ENCODE measurements at regions not wholly inside any gene's neighbourhood (a gene's known extent, or its start where the extent isn't known, plus 50 kb on each side); places are given as distances from the start of the nearest gene placed in this dataset.

DNA sequence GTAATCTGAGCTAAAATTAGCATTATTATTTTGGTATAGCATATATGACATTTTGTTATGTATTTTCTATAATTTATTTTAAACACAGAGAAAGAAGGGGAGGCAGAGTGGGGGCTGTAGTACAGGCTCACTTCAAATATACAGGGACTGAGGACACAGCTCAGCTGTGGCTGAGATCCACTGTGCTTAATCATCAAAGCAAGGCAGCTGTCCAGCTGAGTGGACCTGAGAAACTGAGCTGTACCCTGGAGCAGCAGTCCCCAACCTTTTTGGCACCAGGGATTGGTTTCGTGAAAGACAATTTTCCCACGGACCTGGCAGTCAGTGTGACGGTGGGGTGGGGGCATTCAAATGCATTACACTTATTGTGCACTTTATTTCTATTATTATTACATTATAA is 687.2 kb downstream of the RNF144A start:
- H3K79me2 ChIP-seq (ENCODE audit: low read depth), result no peaks in the 10 kb centered on the region
- no peaks in the 10 kb centered on the region for H4K20me1 ChIP-seq (ENCODE audit: low read depth)
- DNase-seq (ENCODE audit: low spot score), result no peak
- no peak overlapping the region for H2AFZ ChIP-seq (replicated peaks)
- H3F3A ChIP-seq (ENCODE audit: low read depth), result peaks cover 4% of the 10 kb centered on the region
- H3K27me3 Mint-ChIP-seq (ENCODE audit: insufficient read depth, low read depth), result no peaks in the 10 kb centered on the region
- no peak overlapping the region for H3K4me2 ChIP-seq
- H3K9ac ChIP-seq, result no peak overlapping the region
- TF ChIP-seq EZH2phosphoT487 (IDR thresholded peaks at IDR 0.05), result no peak
- TF ChIP-seq, protein P1, sequence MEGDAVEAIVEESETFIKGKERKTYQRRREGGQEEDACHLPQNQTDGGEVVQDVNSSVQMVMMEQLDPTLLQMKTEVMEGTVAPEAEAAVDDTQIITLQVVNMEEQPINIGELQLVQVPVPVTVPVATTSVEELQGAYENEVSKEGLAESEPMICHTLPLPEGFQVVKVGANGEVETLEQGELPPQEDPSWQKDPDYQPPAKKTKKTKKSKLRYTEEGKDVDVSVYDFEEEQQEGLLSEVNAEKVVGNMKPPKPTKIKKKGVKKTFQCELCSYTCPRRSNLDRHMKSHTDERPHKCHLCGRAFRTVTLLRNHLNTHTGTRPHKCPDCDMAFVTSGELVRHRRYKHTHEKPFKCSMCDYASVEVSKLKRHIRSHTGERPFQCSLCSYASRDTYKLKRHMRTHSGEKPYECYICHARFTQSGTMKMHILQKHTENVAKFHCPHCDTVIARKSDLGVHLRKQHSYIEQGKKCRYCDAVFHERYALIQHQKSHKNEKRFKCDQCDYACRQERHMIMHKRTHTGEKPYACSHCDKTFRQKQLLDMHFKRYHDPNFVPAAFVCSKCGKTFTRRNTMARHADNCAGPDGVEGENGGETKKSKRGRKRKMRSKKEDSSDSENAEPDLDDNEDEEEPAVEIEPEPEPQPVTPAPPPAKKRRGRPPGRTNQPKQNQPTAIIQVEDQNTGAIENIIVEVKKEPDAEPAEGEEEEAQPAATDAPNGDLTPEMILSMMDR (IDR thresholded peaks at IDR 0.05), result no peak
- no peak for TF ChIP-seq EZH2 (IDR thresholded peaks at IDR 0.05)
- no peaks in the 10 kb centered on the region for H3K9me3 ChIP-seq (ENCODE audit: low read depth)
- peaks cover 3% of the 10 kb centered on the region for H3K4me1 Mint-ChIP-seq
- H3K4me1 ChIP-seq, result peaks cover 10% of the 10 kb centered on the region
- no peaks in the 10 kb centered on the region for H3K27me3 ChIP-seq
- no peak overlapping the region for H3K27ac ChIP-seq
- peaks cover 2% of the 10 kb centered on the region for H3K9me3 Mint-ChIP-seq
- no peak overlapping the region for H3K4me3 Mint-ChIP-seq
- H3K27ac Mint-ChIP-seq, result no peak overlapping the region
- no peaks in the 10 kb centered on the region for H3K36me3 Mint-ChIP-seq
- H3K36me3 ChIP-seq, result no peaks in the 10 kb centered on the region
- no peak overlapping the region for H3K4me3 ChIP-seq

DNA sequence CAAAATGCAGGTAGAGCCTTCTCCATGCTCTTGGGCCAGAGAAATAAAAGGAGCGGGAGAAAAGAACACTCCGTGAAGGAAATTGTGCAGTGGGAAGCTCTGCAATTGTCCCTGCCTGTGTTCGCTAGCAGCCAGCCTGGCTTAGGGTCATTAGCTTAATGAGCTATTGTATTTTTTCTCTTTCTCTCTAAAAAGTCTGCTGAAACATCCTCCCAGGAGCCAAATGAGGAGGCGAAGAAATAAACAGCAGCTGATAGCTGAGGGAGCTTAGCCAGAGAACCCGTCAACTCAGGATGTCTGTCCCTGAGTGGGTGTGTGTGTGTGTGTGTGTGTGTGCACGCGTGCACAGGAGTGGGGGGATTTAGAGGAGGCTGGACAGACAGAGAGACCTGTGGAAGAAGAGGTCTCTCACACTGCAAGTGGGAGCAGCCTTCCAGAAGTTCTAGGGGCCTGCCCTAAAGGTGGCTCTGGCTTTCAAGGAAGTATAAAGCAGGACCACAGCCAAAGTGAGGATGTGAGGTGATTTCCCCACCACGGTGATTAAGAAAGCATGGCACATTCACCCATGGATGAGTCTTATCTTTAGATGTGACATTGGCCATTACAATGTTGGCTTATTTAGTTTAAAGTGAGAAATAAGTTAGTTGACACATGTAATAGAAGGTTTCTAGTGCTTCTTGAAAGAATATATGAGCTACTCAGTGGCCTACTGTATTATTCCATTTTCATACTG is 690.4 kb downstream of the RNF144A start:
- Mint-ChIP-seq H3K27ac (no peak overlapping the region), H3K4me3 (no peak overlapping the region), H3K4me1 (peaks cover 23% of the 10 kb centered on the region), H3K27me3 (ENCODE audit: insufficient read depth, low read depth) (peaks cover 2% of the 10 kb centered on the region), H3K36me3 (no peaks in the 10 kb centered on the region), H3K9me3 (no peaks in the 10 kb centered on the region)
- H3K4me1 ChIP-seq, result peaks cover 10% of the 10 kb centered on the region
- H3K27me3 ChIP-seq, result no peaks in the 10 kb centered on the region
- H4K20me1 ChIP-seq (ENCODE audit: low read depth), result no peaks in the 10 kb centered on the region
- H3K4me3 ChIP-seq, result no peak overlapping the region
- no peaks in the 10 kb centered on the region for H3K9me3 ChIP-seq (ENCODE audit: low read depth)
- H3K9ac ChIP-seq, result no peak overlapping the region
- H3F3A ChIP-seq (ENCODE audit: low read depth), result peaks cover 4% of the 10 kb centered on the region
- TF ChIP-seq EZH2 (IDR thresholded peaks at IDR 0.05) (no peak), EZH2phosphoT487 (IDR thresholded peaks at IDR 0.05) (no peak)
- TF ChIP-seq, protein P1 (IDR thresholded peaks at IDR 0.05), result no peak
- no peak overlapping the region for H3K27ac ChIP-seq
- peak overlapping the region; percentile 4 for H3K4me2 ChIP-seq
- H2AFZ ChIP-seq (replicated peaks), result no peak overlapping the region
- H3K36me3 ChIP-seq, result no peaks in the 10 kb centered on the region
- DNase-seq (ENCODE audit: low spot score), result peak; percentile 37
- no peaks in the 10 kb centered on the region for H3K79me2 ChIP-seq (ENCODE audit: low read depth)

- Mint-ChIP-seq H3K27ac (peak overlapping the region; percentile 34), H3K4me3 (no peak overlapping the region), H3K27me3 (ENCODE audit: insufficient read depth, low read depth) (peaks cover 2% of the 10 kb centered on the region), H3K36me3 (no peaks in the 10 kb centered on the region), H3K4me1 (peaks cover 23% of the 10 kb centered on the region), H3K9me3 (no peaks in the 10 kb centered on the region)
- no peak overlapping the region for H3K9ac ChIP-seq
- TF ChIP-seq, protein P1 (IDR thresholded peaks at IDR 0.05), result no peak
- TF ChIP-seq EZH2 (IDR thresholded peaks at IDR 0.05) (no peak), EZH2phosphoT487 (IDR thresholded peaks at IDR 0.05) (no peak)
- H3K4me2 ChIP-seq, result no peak overlapping the region
- H3K27ac ChIP-seq, result no peak overlapping the region
- no peaks in the 10 kb centered on the region for H3K9me3 ChIP-seq (ENCODE audit: low read depth)
- H3K36me3 ChIP-seq, result no peaks in the 10 kb centered on the region
- DNase-seq (ENCODE audit: low spot score), result no peak
- no peaks in the 10 kb centered on the region for H4K20me1 ChIP-seq (ENCODE audit: low read depth)
- H3F3A ChIP-seq (ENCODE audit: low read depth), result peaks cover 4% of the 10 kb centered on the region
- no peaks in the 10 kb centered on the region for H3K79me2 ChIP-seq (ENCODE audit: low read depth)
- H2AFZ ChIP-seq (replicated peaks), result no peak overlapping the region
- H3K4me3 ChIP-seq, result no peak overlapping the region
- H3K4me1 ChIP-seq, result peaks cover 10% of the 10 kb centered on the region
- H3K27me3 ChIP-seq, result no peaks in the 10 kb centered on the region
These were observed 692.3 kb downstream of the RNF144A start for GRCh38 chr2:7609556-7609955.
